ENCODE measurements at regions not wholly inside any gene's neighbourhood (a gene's known extent, or its start where the extent isn't known, plus 50 kb on each side); places are given as distances from the start of the nearest gene placed in this dataset.
"Not testable (repeated sequence)": the region's sequence is repeated elsewhere in the genome, so short reads cannot be mapped to it uniquely, and the experiment has no call there.

DNA sequence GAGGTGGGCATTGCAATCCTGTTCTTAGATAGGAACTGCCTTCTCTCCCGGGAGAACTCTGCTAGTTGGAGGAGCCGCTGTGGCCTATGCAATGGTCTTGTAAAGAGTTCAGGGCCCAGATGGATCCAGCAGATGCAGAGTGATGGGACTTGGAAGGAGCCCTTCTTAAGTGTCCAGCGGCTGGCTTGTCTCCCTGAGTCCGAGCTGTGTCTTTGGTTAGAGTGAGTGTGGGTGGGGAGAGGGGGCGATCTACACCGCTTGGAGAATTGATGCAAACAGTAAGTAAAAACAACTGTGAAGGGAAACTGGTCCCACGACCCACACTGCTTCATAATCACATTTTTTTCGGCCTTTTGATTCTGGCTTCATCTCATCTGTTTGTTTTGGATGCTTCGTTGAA is 89.8 kb upstream of the CYRIA start:
- no peak for DNase-seq (ENCODE audit: low spot score)

DNA sequence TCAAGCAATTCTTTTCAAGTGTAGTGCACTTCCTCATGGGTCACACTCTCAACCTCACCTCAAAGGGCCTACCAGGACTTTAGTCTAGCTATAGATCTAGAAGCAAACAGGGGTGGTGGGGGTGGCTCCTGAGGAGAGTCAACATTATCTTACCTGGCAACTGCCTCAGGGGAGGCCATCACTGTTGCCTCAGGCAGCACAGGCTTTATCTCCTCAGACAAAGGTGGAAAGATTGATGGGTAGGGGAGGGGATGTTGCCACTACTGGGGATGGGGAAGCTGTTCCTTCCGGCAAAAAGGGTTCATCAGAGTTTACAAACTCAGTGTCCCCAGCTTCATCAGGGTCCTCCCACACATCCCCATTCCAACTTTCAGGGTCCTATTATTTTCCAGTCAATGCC is 87.4 kb upstream of the CYRIA start:
- not testable (repeated sequence) for DNase-seq (ENCODE audit: low spot score)

DNA sequence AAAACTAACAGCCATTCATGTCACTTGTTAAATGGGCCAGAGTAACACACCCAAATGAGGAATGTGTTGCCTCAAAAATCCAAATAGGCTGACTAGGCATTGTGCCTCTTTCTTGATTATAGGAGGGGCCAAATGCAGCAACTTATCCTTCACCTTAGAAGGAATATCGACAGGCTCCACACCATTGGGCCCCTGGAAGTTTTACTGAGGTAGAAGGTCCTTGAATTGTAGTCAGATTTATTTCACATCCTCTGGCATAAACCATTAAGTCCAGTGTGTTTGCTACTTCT is 85.2 kb upstream of the CYRIA start:
- DNase-seq (ENCODE audit: low spot score), result not testable (repeated sequence)

DNA sequence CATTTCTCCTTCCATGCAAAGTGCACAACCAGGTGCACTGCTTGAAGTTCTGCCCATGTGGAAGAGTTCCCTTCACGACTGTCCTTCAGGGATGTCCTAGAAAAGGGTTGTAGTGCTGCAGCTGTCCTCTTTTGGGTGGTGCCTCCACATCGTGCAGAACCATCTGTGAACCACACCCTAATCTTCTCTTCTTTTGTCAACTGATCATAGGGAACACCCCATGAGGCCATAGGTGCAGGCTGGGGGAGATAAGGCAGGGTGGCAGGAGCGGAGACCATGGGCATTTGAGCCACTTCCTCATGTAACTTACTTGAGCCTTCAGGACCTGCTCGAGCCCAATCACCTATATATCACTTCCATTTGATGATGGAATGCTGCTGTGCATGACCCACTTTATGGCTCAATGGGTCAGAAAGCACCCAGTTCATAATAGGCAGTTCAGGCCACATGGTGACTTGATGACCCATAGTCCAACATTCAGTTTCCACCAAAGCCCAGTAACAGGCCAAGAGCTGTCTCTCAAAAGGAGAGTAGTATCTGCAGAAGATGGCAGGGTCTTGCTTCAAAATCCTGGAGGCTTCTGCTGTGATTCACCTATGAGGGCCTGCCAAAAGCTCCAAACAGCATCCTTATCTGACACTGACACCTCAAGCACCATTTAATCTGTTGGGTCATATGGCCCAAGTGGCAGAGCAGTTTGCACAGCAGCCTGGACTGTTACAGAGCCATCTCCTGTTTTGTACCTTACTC is 84.7 kb upstream of the CYRIA start:
- no peak for DNase-seq (ENCODE audit: low spot score)

DNA sequence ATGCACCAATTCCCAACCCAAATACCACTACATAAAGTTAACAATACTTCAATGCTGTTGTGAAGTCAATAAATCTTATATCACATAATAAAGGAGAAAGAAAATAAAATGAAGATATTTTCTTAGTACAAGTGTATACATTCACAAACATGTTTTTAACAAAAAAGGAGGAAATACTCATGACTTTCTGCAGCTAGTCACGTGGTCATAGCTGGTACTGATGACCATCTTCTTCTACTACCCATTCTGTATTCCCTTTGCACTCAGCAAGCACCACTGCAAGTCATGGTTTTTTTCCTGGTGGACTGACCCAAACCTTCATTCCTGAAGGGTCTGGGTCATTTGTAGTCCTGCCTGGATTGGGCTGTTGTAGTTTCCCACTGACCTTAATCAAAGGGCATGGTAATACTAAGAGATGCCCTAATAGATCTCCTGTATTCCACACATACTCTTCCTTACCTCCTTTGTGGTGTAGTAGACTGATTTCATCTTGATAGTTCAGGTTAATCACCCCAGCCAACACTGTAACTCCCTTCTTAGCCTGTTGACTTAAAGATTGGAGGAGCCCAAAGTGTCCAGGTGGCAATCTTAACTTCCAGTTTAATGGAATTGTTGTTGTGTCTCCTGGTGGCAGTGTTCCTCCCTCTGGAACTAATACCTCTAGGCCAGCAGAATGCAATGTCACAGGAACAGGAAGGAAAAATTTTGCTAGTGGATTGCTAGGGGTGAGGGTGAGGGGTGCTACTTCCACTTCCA is 83.1 kb upstream of the CYRIA start:
- DNase-seq (ENCODE audit: low spot score), result not testable (repeated sequence)

DNA sequence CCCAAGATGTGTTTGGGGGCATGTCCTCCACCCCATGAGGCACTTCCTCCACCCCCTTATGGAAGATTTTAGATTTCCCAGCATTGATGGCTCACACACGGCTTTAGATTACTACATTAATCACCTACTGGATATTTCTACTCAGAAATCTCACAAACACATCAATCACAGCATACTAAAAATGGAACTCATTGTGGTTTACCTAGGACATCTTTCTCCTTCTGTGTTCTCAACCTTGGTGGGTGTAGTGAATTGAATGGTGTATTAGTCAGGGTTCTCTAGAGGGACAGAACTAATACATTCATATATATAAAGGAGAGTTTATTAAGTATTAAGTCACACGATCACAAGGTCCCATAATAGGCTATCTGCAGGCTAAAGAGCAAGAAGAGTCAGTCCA is 82.1 kb upstream of the CYRIA start:
- no peak for DNase-seq (ENCODE audit: low spot score)

DNA sequence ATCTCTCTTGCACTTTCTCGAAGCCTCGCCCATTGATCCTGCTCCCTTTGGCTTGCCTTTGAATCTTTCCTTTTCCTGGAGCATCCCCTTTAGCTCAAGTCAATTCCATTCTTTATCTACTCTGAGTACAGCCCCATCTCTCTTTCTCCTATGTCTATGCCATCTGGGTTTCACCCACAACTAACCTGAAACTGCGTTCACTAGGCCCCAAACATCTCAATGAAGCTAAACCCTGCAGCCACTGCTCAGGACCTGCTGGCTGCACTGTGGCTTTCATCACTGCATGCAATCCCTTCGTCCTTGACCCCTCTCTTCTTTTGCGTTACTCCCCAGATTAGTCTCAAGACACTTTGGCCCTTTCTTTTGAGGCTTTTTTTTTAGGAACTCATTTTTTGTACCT is 81.6 kb upstream of the CYRIA start:
- no peak for DNase-seq (ENCODE audit: low spot score)

DNA sequence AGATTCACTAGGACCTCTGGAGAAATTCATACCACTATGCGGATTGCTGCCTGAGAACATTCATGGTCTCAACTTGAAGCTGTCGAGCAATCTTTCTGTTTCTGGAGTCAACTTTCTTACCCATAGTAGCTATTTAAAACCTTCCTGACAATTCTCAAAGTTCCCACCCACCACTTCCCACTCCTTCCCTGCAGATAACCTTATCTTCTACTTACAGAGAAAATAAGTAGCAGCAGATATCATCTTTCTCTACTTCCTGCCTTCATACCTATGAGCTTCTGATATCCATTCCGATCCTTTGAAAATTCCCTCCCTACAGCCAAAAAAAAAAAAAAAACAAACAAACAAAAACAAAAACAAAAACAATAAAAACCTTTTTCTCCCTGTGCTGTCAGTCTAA is 81.2 kb upstream of the CYRIA start:
- no peak for DNase-seq (ENCODE audit: low spot score)

DNA sequence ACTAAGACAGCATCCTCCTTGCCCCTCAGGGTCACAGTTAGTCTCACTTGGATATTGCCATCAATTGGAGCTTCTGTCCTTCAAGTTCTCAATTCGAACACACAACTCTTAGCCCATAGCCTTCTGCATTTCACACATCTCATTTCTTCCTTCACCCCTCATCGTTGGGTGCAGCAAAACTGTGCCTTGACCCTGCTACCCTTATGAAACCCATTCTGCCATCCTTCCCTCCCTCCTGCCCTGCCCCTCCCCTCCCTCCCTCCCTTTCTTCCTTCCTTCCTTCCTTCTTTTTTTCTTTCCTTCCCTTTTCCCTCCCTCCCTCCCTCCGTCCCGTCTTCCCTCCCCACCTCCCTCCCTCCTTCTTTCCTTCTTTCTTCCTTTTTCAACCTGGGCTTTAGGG is 80.7 kb upstream of the CYRIA start:
- DNase-seq (ENCODE audit: low spot score), result no peak

DNA sequence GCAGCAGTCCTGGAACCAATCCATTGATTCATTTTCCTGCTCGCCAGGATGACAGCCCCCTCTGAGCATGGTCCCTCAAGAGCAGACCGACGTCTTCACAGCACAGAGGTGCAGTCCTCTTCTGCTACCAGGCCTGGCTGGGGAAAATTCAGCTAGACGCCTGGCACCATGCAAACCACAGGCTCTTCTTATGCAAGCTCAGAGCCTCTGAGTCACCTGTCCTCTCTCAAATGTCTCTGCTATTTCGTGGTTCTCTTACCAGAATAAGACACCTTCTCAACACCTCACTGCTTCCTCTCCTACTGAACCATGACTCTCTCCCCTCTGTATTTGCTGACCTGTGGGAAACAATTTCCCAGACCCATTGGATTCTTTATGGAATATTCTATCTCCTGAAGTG is 79.8 kb upstream of the CYRIA start:
- DNase-seq (ENCODE audit: low spot score), result no peak

DNA sequence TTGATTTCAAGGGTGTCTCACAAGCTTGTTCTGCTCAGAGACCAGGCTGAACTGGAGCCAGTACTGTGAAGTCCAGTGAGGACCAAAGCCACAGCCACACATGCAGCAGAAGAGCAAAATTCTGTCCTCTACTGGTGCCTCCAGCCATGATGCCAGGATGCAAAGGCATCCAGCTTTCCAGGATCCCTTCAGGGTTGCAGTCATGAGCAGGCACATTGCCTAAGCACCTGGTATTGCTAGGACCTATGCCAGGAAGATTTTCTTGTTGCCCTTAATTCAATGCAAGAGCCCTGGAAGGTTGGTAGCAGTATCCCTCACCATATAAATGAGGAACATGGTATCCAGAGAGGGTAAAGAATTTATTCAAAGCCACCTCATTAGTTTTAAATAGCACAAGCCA is 78.9 kb upstream of the CYRIA start:
- no peak for DNase-seq (ENCODE audit: low spot score)

DNA sequence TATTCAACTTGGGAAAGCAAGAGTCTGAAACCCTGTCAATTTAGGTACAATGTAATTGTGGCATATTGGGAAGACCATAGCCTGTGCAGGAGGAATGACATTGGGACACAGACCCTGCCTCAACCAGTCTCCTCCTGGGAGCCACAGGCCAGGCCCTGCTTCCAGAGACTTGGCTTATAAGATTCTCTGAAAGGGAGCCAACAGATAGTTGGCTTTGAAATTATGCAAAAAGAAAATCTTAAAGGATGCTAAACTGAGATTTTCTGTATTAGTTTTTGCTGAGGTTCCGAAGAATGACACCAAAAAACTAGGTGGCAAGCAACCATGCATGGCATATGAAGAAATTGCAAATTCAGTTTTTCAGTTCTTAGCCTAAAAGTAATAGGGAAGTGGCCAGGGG is 76.4 kb upstream of the CYRIA start:
- no peak for DNase-seq (ENCODE audit: low spot score)

DNA sequence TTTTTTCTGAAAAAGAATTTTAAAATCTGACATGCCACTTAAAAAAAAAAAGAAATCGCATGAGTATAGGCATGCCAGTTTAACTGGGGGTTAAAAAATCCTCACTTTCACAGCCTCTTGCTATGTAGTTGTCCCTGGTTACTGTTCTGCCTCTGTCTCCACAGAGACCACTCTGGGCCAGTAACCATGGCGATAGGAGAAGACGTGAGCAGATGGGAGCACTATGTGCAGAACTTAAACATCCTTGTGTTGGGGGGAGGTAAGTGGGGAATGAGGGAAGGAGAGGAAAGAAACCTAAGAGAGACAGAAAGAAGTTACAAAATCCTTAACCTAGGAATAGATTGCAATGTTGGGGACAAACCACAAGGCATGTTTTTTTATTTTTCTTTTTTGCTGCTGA is 75.9 kb upstream of the CYRIA start:
- no peak for DNase-seq (ENCODE audit: low spot score)

DNA sequence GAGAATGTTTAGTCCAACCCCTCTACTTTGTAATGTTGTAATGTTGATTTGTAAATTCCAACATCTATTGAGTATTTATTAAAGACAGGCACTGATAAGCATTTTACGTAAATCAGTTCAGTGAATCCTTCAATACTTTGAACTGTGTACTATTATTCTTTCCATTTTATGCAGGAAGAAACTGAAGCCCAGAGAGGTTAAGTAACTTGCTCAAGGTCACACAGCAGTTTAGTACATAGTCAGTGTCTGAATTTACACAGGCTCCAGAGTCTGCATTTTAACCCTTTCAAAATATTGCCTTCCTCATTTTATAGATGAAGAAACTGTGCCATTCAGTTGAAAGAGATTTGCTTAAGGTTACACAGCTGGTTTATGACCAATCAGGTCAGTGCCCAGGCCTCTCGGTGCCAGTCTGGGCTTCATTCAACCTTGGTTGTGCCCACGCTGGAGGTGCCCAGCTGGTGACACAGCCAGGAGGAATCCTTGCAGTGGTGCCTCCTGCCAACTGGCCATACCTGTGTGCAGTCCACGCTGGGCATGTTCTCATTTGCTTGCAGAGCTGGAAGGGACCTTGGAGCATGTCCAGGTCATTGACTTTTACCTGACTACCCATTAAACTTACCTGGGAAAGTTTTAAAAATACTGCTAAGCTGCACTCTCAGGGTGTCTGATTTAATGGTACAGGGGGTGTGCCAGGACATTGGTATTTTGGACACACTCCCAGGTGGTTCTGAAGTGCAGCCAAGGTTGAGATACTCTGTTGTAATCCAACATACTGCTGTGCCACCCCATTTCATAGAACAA is 74.3 kb upstream of the CYRIA start:
- no peak for DNase-seq (ENCODE audit: low spot score)

DNA sequence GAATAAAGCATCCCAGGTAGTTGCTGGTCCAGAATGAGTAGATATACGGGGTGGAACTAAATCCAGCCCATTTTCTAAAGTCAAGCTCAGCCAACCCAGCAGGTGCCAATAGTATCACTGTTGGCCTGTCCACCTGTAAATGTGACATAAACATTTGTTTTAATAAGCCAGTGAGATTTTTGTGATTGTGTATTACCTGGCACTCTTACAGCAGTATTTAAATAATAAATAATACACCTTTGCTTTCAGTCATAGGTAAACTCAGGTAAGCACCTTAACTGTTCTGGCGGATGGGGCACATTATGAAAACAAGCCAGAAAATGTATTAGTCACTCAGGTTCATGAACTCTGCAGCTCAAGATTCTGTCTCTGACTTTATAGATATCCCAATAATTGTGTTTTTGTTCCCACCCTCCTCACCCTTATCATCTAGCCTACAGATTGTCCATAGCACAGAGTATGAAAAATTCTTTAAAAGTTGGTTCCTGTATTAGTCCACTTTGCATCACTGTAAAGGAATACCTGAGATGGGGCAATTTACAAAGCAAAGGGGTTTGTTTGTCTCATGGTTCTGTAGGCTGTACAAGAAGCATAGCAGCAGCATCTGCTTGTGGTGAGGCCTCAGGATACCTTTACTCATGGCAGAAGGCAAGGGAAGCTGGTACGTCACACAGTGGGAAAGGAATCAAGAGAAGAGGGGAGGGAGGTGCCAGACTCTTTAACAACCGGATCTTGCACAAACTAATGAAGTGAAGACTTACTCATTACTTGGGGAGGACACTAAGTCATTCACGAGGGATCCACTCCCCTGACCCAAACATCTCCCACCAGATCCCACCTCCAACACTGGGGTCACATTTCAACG is 73.0 kb upstream of the CYRIA start:
- DNase-seq (ENCODE audit: low spot score), result no peak

DNA sequence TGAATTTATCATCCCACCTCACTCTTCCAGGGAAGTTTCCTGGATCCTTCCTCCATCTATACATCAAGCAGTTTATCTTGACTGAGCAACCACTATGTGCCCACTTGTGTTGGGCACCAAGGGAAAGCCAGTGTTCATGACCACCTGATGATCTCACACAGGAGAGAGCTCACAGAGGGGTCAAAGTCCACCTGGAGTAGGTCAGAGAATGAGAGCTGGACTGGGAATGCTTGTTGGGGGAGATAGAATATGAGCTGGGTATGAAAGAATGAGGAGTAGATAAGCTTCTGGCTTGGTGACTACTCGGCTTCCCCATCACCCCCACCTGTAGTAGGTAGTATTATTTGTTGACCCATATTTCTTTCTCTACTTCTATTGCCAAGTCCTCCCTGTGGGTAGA is 72.2 kb upstream of the CYRIA start:
- DNase-seq (ENCODE audit: low spot score), result no peak

DNA sequence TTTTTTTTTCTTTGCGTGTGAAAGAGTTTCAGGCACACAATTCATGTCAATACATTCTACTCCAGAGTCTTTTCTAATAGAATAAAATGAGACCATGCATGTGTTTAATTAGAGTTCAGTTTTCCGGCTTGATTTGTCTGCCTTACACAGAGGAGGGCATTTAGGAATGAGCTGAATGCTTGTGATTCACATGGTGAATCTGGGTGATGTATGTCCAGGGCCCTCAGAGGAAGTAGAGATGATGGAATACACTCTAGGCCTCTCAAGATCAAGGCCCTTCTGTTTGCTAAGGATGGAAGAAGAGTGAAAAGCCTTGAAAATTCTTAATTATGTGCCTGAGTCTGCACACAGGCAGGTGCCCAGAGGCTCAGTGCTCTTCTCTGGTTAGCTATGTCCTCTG is 71.0 kb upstream of the CYRIA start:
- no peak for DNase-seq (ENCODE audit: low spot score)

DNA sequence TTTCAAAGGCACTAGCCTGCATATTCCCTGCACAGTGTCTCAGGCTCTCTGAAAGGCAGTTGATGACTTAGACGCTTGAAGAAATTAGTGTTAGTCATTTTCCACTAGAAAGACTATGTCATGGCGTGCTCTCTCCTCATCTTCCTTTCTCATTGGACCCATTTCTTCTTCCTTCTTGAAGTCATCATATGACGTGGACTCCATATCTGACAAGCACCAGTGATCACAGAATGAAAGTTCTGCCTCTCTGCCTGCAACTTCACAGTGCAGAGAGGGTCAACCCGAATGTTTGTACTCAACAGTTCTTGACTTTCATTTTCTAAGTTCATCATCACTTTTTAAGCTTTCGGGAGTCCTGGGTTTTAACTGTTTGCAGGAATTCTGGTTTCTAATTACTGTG is 63.7 kb upstream of the CYRIA start:
- DNase-seq (ENCODE audit: low spot score), result no peak

DNA sequence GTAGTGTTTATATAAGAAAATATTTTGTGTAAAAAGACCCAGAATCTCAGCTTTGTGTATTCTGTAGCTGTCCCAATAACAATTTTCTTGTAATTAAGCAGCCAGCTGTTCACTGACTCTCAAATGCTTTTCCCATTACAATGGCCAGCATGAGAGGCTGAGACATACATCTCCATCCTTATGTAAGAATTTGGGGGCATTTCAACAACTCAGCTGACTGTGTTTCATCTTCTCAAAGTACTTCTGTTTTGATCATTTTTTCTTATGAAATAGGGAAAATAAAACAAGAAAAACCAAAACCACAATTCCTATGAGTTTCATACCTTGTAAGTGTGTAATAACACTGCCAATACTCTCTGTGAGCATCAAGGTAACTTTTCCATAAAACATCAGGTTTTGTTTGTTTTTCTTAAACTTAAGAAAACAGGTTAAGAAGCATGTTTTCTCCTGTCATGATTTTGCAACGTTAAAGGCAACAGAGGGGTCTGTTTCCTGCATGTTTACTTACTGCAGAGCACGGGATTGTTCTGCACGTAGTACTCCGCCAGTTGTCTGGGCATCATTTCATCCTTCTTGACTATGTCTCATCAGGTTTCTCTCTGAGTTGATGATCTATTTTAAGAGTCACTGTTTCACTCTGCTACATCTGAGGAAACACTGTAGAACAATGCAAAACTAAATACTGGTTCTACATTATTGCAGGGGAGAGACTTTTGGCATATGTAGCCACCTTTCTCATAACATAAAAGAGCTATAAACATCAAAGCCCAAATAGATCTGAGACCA is 62.9 kb upstream of the CYRIA start:
- DNase-seq (ENCODE audit: low spot score), result no peak

DNA sequence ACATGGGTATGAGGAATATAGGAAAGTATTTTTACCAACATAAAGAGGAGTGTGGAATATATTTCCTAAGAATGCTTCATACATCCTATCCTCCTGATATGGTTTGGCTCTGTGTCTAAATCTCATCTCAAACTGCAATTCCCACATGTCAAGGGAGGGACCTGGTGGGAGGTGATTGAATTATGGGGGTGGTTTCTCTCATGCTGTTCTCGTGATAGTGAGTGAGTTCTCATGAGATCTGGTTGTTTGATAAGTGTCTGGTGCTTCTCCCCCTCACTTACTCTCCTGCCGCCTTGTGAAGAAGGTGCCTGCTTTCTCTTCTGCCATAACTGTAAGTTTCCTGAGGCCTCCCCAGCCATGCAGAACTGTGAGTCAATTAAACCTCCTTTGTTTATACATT is 62.2 kb upstream of the CYRIA start:
- DNase-seq (ENCODE audit: low spot score), result not testable (repeated sequence)

DNA sequence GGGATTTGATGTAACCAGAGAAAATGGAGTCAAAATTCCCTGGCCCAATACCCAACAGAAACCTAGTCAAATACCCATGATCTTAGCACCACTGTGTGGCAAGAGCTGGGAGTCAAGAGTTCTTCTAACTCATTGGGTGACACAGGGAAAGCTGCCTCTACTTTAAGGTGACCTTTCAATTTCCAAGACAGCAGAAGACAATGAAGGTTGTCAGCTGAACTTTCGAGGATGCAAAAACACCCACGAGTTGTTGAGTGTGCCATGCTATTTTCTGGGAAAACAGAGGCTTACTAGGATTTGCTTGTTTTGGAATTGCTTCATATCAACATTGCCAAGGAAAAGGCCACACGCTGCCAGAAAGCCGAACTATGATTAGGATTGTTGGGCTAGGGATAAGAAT is 61.6 kb upstream of the CYRIA start:
- DNase-seq (ENCODE audit: low spot score), result no peak
